SH-SY5Y (cell line): ENCODE measurements at regions not wholly inside any gene's neighbourhood (a gene's known extent, or its start where the extent isn't known, plus 50 kb on each side); places are given as distances from the start of the nearest gene placed in this dataset.

Experiments used
- GATA2 ChIP-seq: IDR thresholded peaks from 2 replicates; pipeline ENCODE4 v1.6.1; 2011; ENCODE audit warnings: mild to moderate bottlenecking, low read depth, low read length
- GATA3 ChIP-seq: IDR thresholded peaks from 2 replicates; pipeline ENCODE4 v1.6.1; 2011; ENCODE audit warnings: low read depth, mild to moderate bottlenecking, low read length, moderate library complexity

DNA sequence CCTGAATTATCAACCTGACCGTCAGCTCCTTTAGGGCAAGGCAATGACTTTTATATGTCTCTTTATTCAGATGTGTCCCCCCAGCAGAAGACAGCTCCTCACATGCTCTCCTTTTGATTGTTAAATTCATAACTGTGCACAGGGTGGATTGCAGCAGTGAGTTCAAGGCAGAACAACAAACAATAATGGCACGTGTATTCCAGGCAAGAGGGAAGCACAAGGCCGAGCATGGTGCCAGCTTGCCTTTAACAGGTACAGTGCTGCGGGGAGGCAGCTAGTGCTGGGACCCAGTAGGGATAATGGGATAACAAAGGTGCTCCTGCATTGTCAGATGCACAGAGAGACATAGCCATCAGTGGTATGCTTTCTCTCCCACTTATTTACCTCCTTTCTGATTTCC, 248.4 kb downstream of the RHOU start:
- TF ChIP-seq GATA2 (no peak), GATA3 (no peak)

DNA sequence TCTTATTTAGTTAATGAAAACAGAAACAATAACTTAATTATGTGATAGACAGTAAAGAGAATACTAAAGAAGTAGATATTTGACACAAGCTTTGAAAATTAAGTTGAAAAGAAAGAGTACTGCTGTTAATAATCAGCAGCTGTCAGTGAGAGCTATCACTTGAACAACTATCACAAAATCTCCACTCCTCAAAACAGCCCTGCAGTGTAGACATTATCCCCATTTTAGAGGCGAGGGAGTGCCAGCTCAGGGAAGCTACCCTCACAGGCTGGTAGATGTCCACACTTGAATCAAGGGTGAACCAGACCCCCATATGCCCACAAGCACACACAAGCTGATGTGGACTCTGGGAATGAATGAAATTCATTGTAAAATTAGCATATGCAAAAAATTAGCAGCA, 248.8 kb downstream of the RHOU start:
- TF ChIP-seq GATA2 (peak; percentile 74), GATA3 (no peak; the same call in 1 of the 2 replicates)

DNA sequence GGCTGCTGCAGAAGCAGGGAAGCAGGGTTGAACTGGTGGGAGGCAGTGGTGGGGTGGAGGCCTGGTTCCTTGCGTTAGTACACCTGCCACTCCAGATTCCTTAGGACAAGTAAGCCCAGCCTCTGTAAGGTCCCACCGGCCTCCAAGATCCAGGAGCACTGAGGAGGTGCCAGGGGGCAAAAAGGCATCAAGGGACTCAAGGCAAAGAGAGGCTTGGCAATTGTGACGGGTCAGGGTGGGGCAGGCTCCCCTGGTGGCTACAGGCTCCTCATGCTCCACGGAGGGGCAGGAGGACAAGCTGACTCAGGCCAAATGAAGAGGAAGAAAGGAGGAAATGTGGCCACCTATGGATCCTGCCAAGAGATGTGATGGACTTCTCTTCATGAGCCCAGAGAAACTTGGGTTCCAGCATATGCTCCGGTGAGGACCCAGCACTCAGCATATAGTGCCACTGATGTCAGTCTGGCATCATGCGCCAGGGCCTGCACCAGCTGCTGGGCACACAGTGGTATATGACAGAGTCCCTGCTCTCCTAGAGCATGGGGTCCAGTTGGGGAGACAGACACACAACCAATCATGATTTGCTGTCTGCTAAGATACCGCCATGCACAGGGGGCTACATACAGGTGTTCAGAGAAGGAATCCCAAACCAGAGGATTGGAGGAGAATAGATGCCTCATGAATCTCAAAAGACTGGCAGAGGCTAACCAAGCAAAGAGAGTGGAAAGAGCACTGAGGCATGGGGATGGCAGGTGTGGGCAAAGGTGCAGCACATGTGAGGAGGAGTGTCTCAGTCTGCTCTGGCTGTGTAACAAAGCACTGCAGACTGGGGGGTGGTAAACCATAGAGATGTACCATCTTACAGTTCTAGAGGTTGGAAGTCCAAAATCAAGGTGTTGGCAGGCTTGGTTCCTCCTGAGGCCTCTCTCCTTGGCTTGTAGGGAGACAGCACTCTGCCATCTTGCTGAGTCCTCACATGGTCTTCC, 249.7 kb downstream of the RHOU start:
- no peak for TF ChIP-seq GATA2
- TF ChIP-seq GATA3: no peak

DNA sequence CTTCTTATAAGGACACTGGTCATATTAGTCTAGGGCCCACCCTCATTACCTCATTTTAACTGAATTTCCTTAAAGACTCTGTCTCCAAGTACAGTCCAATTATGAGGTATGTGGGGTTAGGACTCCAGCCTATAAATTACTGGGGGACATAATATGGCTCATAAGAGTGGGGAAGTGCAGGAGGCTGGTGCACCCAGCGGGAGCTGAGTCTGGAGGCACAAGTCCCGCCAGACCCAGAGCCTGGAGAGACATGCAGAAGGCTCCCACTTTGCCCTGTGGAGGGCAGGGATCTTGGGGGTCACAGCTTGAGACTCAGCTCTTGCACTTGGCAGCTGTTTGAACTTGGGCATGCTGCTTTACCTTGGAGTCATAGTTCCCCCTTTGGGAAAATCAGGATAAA, 250.4 kb downstream of the RHOU start:
- TF ChIP-seq GATA2 (no peak), GATA3 (no peak)

DNA sequence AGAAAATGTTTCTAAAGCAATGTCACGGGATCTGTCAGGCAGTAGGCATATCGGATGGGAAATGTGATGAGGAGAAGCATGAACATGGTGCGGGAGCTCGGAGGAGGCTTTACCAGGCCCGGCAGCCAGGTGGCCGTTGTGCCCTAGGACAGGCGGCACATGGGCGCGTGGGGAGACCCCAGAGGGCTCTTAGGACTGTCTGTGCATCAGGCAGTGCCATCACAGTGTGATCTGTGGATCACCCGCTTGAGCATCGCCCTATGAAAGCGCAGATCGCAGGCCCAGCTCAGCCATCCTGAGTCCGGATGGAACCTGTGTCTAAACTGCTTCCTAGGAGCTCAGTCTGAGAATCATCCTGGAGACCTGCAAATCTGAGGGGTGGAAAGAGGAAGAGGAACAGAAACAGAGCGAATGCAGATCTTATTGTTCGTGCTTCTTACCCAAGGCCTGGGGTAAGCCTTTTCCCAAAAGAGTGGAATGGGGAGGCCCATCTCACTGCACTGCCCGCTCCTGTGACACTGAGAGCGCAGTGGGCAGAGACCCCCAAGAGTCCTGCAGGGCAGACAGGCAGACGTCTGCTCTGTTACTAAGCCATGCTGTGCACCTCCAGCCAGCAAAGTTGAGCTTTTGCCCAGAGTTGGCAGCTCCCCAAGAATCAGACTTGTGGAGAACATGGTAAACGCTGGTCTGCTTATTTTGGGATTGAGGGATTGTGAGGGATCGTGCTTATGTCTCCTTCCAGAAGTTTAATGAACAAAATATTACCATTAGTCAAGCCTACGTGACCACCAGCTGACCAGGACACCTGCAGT, 251.0 kb downstream of the RHOU start:
- TF ChIP-seq GATA3 (no peak), GATA2 (no peak)

DNA sequence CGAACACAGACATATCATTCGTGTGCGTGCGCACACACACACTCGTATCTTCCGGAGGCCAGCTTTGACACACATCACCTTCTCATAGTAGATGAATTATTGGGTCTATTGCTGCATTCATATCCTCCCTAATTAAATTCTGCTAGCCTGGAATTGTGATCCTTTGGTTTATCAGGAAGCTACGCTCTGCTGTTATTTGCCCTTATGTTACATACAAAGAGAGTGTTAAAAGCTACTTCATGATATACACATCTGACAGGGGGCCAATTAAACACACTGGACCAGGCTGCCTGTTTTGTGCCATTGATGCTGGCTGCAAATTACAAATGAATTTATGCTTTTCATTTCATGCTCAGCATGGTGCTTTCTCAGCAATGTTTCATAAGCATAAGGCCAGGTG, 252.0 kb downstream of the RHOU start:
- TF ChIP-seq GATA3 (no peak), GATA2 (no peak)

DNA sequence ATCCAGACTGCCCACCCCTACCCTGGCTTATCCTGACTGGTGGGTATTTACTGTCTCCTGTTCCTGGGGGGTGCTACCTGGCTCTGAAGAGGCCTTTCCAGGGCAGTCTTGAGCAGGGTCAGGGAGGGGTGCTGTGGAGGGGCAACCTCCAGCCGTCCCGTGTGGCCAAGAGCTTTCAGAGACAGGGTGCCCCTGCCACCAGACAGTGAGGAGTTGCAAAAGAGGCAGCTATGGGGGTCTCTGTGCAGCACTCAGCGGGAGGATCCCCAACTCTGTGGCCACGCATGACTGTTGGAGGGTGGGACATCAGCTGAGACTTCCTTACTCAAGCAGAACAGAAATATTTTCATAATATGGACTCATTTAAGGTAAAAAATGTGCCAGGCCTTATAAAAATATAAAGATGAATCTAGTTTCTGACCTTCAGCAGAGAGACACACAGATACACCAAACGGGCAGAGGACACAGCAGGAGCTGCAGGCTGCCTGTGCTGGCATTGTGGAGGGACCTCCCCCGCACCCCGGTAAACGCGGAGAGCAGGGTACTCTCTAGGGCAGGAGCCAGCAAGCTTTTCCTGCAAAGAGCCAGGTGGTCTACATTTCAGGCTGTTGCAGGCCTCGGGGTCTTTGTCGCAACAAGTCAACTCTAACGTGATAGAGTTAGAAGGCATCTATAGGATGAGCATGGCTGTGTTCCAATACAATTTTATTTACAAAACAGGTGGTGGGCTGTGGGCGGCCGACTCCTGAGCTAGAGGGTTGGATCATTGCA, 252.6 kb downstream of the RHOU start:
- TF ChIP-seq GATA3: no peak
- TF ChIP-seq GATA2: no peak

DNA sequence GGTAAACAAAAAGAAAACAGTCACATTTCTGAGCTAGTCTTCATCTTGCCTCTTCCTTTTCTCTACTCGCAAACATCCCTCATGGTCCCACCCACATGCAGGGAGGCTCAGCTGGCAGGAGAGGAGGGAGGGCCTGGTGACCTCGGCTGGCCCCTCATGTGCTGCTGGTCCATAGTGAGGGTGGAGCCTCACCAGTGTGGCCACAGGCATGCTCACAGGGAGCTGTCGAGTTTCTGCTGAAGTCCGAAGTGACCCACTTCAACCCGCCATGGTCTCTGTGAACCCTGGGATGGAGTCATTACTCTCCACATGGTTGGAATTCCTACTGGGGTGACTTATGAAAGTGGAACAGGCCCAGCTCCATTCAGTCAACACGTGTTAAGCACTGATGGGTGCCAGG, 253.4 kb downstream of the RHOU start:
- no peak for TF ChIP-seq GATA2
- TF ChIP-seq GATA3: no peak

DNA sequence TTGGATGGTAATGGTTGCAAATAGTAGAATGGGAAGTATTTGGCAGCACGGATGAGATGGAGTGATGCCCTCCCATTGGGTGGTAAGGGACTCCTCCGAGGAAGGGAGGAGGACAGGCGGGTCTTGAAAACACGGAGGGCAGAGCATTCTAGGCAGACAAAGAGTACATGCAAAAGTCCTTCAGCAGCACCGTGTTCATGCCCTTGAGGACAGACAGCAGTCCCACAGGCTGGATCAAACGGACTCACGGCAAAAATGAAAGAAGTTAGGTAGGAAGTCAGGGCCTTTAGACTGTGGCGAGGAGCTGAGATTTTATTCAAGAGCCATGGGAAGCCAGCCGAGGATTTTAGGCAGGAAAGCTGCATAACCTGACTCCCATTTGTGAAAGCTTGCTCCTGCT, 253.9 kb downstream of the RHOU start:
- TF ChIP-seq GATA2: no peak
- TF ChIP-seq GATA3: no peak

DNA sequence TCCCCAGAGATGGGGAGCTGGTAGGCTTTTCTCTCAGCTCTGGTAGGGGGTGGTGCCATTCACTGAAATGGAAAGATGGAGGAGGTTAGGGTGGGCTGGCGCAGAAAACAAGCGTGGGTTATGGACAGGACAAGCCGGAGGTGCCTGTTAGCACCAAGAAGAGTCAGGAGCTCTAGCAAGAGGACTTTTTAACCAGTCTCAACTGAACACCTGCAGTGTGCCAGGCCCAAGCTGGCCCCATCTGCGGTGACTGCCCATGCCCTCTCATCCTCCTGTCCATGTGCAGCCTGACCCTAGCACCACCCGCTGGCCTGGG, 254.4 kb downstream of the RHOU start:
- no peak for TF ChIP-seq GATA3
- TF ChIP-seq GATA2: no peak

DNA sequence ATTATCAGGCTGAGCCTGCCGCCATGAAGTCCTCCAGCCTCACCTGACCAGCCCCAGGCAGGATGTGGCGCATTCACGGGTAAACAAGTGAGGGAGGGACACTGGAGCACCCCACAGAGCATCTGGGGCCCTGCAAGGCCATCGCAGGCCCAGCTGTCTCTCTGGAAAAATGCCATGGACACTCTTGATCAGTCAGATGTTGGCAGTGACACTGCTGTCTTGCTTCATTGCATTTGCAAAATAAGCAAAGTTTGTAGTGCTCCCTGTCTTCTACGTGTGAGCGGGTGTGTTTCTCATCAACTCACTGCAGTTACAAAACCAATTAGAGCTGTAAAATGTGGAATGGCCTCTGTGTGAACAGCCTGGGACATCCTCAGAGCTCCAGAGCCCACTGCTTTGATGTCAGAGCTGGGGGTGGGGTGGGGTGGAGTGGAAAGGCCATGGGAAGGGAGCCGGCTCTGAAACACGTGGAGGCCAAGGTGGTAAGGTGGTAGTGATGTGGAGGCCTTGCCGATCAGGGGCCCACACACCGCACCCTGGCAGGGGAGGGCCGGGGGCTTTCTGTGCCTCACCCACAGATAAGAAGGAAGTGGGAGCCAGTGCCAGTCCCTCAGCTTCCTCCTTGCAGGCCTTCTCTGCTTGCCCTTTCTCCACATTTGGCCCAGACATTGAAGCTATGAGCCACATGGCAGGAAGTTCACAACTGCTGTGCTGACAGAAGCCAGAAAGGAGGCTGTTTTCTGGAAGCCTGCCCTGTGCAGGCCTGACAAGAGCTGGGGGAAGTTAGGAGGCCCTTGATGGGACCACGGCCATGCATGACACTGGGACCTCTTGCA, 254.9 kb downstream of the RHOU start:
- TF ChIP-seq GATA3 (no peak), GATA2 (no peak)

DNA sequence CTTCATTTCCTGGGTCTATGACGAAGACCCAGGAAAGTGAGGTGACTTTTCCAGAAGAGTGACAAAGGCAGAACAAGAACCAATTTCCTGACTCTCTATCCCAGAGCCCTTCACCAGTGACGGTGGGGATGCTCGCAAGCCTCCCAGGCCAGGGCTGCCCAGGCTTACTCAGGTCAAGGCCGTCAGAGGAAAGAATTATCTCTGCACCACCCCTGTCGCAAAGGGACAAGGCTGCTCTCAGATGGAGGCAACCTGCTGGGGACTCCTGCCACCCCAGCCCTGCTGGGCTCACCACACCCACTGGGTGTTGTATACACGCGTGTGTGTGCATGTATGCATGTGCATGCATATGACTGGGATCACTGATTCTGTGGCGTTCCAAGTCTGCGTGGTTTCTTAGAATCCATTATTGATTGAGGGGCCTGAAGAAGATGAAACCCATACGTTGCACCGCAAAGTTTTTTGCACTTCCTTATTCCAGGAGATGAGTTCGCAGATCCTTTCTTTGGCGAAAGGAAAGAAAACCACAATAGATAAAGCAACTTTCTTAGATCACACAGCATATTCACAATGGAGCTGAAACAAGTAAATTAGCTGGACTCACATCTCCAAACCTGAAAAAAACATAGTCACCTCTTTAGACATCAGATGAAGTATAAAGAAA, 255.8 kb downstream of the RHOU start:
- TF ChIP-seq GATA2 (no peak), GATA3 (no peak)

DNA sequence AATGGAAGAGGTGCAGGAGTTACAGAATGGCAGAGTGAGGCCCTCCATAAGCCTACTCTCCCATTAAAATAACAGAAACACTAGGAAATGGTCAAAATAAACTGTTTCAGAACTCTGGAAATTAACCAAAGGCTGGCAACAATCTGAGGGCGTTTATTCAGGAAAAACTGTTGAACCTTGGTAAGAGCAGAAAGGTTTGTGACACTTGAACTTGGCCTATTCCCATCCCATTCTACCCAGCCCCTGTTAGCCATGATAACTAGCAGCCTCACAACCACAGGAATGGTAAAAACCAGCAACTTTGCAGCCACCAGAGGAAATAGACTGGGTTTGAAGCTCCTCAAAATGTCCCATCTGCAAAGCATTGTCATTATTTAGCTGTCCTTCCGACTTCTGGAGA, 256.8 kb downstream of the RHOU start:
- TF ChIP-seq GATA2: no peak
- TF ChIP-seq GATA3: no peak
